Panc1 (cell line): ENCODE measurements at regions not wholly inside any gene's neighbourhood (a gene's known extent, or its start where the extent isn't known, plus 50 kb on each side); places are given as distances from the start of the nearest gene placed in this dataset.

Experiments used
- ATAC-seq: fragments of 200-7000 bp; cut with Tn5 transposase; 2 replicates; pipeline ENCODE4 v1.9.1; 2020; ENCODE audit warnings: mild to moderate bottlenecking, moderate library complexity
- BruUV-seq: library from RNA; stranded (reverse); fragments of 400-500 nt; replicated peaks from 2 replicates; lab custom pipeline; 2021; lab: Mats Ljungman, UMichigan
- CTCF ChIA-PET: fragments of 300-600 bp; sonication (Branson Sonifier 250); formaldehyde crosslinking; loops from one replicate; lab custom pipeline; 2022; ENCODE audit warnings: antibody characterized with exemption; lab: Charles Lee
- POLR2A ChIA-PET: fragments of 300-600 bp; sonication (Branson Sonifier 250); formaldehyde crosslinking; loops from one replicate; lab custom pipeline; 2022; ENCODE audit warnings: antibody characterized with exemption; lab: Charles Lee
- DNase-seq: peaks from one replicate; pipeline ENCODE4 v3.0.0-alpha.2; 2010; ENCODE audit warnings: low read depth, low spot score
- H3K27ac ChIP-seq: 2 replicates; pipeline ENCODE4 v1.5.1; 2011; ENCODE audit warnings: mild to moderate bottlenecking, low read length, inconsistent platforms
- H3K27me3 ChIP-seq: fragments of 200-500 bp; sonication (Bioruptor generic); 2 replicates; pipeline ENCODE4 v1.6.0; 2014; ENCODE audit warnings: low read length, inconsistent platforms; ENCODE audit not compliant: control insufficient read depth, insufficient read depth
- H3K36me3 ChIP-seq: fragments of 200-500 bp; sonication (Bioruptor generic); 2 replicates; pipeline ENCODE4 v1.5.1; 2014; ENCODE audit warnings: inconsistent platforms, mild to moderate bottlenecking, low read length, moderate library complexity; ENCODE audit not compliant: control insufficient read depth, insufficient read depth
- H3K4me1 ChIP-seq: 2 replicates; pipeline ENCODE4 v1.5.1; 2011; ENCODE audit warnings: inconsistent platforms, mild to moderate bottlenecking, low read length, moderate library complexity; ENCODE audit not compliant: control insufficient read depth, insufficient read depth
- H3K4me3 ChIP-seq, 2 experiments: 2 replicates each; pipeline ENCODE4 v1.5.1; 2011 to 2012; ENCODE audit warnings: low read depth in 2 of 2, low read length in 2 of 2, mild to moderate bottlenecking in 2 of 2, inconsistent platforms in 1 of 2, moderate library complexity in 1 of 2
- H3K9me3 ChIP-seq: fragments of 200-500 bp; sonication (Bioruptor generic); 2 replicates; pipeline ENCODE4 v1.5.1; 2014; ENCODE audit warnings: low read depth, mild to moderate bottlenecking, inconsistent platforms, low read length, moderate library complexity; ENCODE audit not compliant: control insufficient read depth, insufficient read depth
- POLR2AphosphoS5 ChIP-seq: IDR thresholded peaks from 2 replicates; pipeline ENCODE4 v1.6.1; 2012; ENCODE audit warnings: mild to moderate bottlenecking, low read depth, low read length, moderate library complexity
- SIN3A ChIP-seq: IDR thresholded peaks from 2 replicates; pipeline ENCODE4 v1.6.1; 2012; ENCODE audit warnings: low read depth, mild to moderate bottlenecking, low read length, moderate library complexity, borderline replicate concordance; ENCODE audit not compliant: insufficient read depth
- TCF7L2 ChIP-seq: IDR thresholded peaks from 2 replicates; pipeline ENCODE4 v1.6.1; 2011; ENCODE audit warnings: mild to moderate bottlenecking, low read depth, low read length, inconsistent platforms
- in situ Hi-C: cut with HindIII; loops from 2 replicates; pipeline ENCODE4 v1.10.0; 2016; ENCODE audit warnings: low sequenced_read_pairs, low pct_unique_long_range_greater_than_20kb
- intact Hi-C: fragments of 100-400 bp; cut with micrococcal nuclease; formaldehyde crosslinking; loops from one replicate; pipeline ENCODE4 v1.10.0; 2022; ENCODE audit not compliant: unreplicated experiment
- TF ChIP-seq, protein P1 (sequence below), 2 experiments: IDR thresholded peaks; 2 replicates each; pipeline ENCODE4 v1.6.1; 2011 to 2012; ENCODE audit warnings: low read depth in 2 of 2, control low read depth in 1 of 2, low read length in 1 of 2, mild to moderate bottlenecking in 1 of 2, moderate library complexity in 1 of 2; ENCODE audit not compliant: insufficient read depth in 1 of 2
- TF ChIP-seq, protein P2 (sequence below): fragments of 450-650 bp; IDR thresholded peaks from 2 replicates; pipeline ENCODE4 v1.5.1; 2017; ENCODE audit warnings: mild to moderate bottlenecking

DNA sequence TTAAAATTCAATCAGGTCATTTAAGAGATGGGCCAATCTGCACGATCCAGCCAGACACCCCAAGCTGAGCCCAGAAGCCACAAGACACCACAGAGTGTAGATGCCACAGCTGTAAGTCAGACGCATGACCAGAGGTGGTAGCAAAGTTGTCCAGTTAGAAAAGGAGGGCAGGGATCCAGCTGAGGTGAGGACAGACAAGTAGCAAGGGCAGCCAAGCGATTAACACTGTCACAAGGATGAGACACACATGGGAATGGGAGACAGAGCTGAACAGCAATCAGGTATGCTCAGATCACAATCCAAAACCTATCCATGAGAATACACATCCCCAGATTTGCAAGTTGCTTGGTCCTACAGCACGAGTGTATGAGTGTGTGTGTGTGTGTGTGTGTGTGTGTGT lies 143.4 kb upstream of the STK17B start:
- Histone ChIP-seq H3K27ac (peak overlapping the region; percentile 88), H3K9me3 (no peaks in the 10 kb centered on the region), H3K4me3 (no peak overlapping the region), H3K36me3 (no peaks in the 10 kb centered on the region), H3K4me1 (peaks cover 31% of the 10 kb centered on the region), H3K27me3 (no peaks in the 10 kb centered on the region)
- BruUV-seq, result no TSS peak
- ChIA-PET POLR2A (interaction anchor here (0.7 kb wide), 1 partner anchor 273 kb away, joined by 4 read pairs; no protein-coding TSS in a partner anchor), CTCF (no interaction called here)
- intact Hi-C loops (no loop called here), in situ Hi-C loops (no loop called here)
- DNase-seq (peak; percentile 82), ATAC-seq (peak; percentile 78)
- no peak for TF ChIP-seq TCF7L2
- TF ChIP-seq POLR2AphosphoS5, result no peak
- TF ChIP-seq, protein P1, sequence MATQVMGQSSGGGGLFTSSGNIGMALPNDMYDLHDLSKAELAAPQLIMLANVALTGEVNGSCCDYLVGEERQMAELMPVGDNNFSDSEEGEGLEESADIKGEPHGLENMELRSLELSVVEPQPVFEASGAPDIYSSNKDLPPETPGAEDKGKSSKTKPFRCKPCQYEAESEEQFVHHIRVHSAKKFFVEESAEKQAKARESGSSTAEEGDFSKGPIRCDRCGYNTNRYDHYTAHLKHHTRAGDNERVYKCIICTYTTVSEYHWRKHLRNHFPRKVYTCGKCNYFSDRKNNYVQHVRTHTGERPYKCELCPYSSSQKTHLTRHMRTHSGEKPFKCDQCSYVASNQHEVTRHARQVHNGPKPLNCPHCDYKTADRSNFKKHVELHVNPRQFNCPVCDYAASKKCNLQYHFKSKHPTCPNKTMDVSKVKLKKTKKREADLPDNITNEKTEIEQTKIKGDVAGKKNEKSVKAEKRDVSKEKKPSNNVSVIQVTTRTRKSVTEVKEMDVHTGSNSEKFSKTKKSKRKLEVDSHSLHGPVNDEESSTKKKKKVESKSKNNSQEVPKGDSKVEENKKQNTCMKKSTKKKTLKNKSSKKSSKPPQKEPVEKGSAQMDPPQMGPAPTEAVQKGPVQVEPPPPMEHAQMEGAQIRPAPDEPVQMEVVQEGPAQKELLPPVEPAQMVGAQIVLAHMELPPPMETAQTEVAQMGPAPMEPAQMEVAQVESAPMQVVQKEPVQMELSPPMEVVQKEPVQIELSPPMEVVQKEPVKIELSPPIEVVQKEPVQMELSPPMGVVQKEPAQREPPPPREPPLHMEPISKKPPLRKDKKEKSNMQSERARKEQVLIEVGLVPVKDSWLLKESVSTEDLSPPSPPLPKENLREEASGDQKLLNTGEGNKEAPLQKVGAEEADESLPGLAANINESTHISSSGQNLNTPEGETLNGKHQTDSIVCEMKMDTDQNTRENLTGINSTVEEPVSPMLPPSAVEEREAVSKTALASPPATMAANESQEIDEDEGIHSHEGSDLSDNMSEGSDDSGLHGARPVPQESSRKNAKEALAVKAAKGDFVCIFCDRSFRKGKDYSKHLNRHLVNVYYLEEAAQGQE (IDR thresholded peaks at IDR 0.05; ENCODE audit: insufficient read depth in 1 of 2, low read depth in 2 of 2, low read length in 1 of 2), result no peak
- TF ChIP-seq, protein P2, sequence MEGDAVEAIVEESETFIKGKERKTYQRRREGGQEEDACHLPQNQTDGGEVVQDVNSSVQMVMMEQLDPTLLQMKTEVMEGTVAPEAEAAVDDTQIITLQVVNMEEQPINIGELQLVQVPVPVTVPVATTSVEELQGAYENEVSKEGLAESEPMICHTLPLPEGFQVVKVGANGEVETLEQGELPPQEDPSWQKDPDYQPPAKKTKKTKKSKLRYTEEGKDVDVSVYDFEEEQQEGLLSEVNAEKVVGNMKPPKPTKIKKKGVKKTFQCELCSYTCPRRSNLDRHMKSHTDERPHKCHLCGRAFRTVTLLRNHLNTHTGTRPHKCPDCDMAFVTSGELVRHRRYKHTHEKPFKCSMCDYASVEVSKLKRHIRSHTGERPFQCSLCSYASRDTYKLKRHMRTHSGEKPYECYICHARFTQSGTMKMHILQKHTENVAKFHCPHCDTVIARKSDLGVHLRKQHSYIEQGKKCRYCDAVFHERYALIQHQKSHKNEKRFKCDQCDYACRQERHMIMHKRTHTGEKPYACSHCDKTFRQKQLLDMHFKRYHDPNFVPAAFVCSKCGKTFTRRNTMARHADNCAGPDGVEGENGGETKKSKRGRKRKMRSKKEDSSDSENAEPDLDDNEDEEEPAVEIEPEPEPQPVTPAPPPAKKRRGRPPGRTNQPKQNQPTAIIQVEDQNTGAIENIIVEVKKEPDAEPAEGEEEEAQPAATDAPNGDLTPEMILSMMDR, result no peak
- no peak for TF ChIP-seq SIN3A

DNA sequence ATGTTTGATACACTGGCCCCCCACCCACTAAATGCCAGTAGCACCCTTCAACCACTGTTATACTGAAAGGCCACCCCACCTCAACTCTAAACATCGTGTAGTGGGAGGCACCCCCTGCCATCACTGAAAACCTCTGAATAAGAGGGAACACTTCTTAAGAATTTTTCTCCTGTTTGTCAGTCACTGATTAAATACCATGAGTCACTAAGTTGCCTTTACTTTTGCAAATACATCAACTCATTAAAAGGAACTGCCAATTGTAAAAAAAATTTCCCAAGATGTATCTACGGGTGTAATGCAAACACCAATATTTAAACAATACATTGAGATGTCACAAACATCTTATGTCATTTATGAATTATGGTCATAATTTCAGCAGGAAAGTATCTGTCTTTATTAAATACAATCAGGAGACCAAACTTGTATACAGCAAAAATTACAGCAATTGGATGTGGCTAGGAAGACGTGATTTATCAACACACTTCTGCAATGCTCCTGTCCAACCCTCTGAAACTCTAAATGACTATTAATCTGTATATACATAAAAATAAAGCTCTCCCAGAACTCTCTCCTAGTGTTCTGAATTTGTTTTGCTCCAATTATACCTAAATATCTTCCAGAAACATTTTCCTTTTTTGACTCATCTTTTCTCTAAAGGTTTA lies 144.1 kb upstream of the STK17B start:
- DNase-seq, result peak; percentile 53
- TSS peak; percentile 29 for BruUV-seq
- in situ Hi-C loops (no loop called here), intact Hi-C loops (no loop called here)
- peak; percentile 83 for ATAC-seq
- Histone ChIP-seq H3K4me1 (peaks cover 31% of the 10 kb centered on the region), H3K36me3 (no peaks in the 10 kb centered on the region), H3K27me3 (no peaks in the 10 kb centered on the region), H3K4me3 (no peak overlapping the region), H3K9me3 (no peaks in the 10 kb centered on the region), H3K27ac (peak overlapping the region; percentile 88)
- ChIA-PET POLR2A (interaction anchor here (0.6 kb wide), 2 partner anchors 102 to 235 kb away, joined by 3 to 4 read pairs; no protein-coding TSS in a partner anchor), CTCF (no interaction called here)
- TF ChIP-seq POLR2AphosphoS5 (peak; percentile 53; the same call in 1 of the 2 replicates), TCF7L2 (peak; percentile 79), SIN3A (no peak)
- TF ChIP-seq, protein P2, result no peak
